Sigmoid colon (tissue), 3 donors: ENCODE measurements at regions not wholly inside any gene's neighbourhood (a gene's known extent, or its start where the extent isn't known, plus 50 kb on each side); places are given as distances from the start of the nearest gene placed in this dataset.

Experiments used
- CTCF ChIP-seq, 4 experiments: fragments of 450-650 bp in 3 of 4; fragments of 200-600 bp in 1 of 4; IDR thresholded peaks; one replicate each; pipeline ENCODE4 v1.5.1; 2016 to 2019; ENCODE audit warnings: antibody characterized with exemption in 4 of 4, mild to moderate bottlenecking in 3 of 4, moderate library complexity in 2 of 4
- POLR2A ChIP-seq, 2 donors: fragments of 450-650 bp; IDR thresholded peaks; one replicate each; pipeline ENCODE4 v1.6.1; 2016; ENCODE audit warnings: antibody characterized with exemption in 2 of 2, mild to moderate bottlenecking in 2 of 2, moderate library complexity in 2 of 2

GRCh38 chr10:105647354-105647753 lies 1006.3 kb downstream of the SORCS3 start:
- TF ChIP-seq POLR2A (IDR thresholded peaks at IDR 0.05) (no peak), CTCF (IDR thresholded peaks at IDR 0.05) (no peak)
